Eye (tissue), 1 donor: ENCODE measurements at regions not wholly inside any gene's neighbourhood (a gene's known extent, or its start where the extent isn't known, plus 50 kb on each side); places are given as distances from the start of the nearest gene placed in this dataset.
"Not testable (repeated sequence)": the region's sequence is repeated elsewhere in the genome, so short reads cannot be mapped to it uniquely, and the experiment has no call there.

Source experiments
- DNase-seq: peaks from one replicate; pipeline ENCODE4 v3.0.0-alpha.2; 2015

DNA sequence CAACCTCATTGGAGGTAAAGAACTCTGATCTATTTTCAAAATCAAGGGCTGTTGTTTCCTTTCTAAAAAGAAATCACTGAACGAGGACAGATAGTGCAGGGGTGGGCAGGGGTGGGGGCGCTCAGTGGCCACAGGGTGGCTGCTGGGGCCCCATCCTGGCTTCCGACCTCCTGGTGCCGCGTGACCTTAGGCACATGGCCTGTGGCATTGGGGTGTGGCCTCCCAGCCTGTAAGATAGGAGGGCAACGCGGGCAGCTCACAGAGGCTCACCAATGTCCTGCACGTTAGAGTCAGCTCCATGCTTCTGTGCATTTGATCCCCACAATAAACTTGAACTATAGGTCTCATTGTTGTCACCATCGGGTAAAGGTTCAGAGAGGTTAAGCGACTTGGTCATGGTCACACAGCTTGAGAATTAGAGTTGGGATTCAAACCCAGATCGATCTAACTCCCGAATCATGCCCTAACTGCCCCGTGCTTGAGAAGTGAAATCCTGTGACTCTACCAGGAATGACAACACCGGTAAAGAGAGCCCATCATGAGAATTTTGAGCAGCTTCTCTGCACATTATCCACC, 148.0 kb upstream of the SLC6A11 start:
- no peak for DNase-seq

DNA sequence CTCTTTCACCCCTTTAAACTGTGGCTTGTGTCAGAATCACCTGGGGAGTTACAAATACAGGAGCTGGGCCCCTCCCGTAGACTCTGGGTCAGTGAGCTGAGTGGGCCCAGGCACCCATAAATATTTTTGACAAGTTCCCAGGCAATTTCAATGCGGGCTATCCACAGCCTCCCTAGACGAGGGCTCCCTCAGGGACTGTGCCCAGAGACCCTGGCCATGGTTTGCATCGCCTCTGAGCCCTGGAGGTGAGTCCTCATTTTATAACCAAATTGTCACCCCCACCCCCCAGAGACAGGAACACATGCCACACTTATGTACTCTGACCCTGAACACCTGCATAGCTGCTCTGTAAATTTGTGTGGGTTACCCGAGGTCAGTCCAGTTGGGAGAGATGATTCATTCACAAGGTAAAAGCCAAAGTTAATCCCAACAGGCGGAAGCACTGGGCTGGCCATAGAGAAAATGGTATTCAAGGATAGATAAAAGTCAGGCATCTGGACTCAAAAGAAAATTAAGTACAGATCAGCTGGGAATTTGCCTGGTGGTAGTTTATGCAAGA, 146.5 kb upstream of the SLC6A11 start:
- no peak for DNase-seq

DNA sequence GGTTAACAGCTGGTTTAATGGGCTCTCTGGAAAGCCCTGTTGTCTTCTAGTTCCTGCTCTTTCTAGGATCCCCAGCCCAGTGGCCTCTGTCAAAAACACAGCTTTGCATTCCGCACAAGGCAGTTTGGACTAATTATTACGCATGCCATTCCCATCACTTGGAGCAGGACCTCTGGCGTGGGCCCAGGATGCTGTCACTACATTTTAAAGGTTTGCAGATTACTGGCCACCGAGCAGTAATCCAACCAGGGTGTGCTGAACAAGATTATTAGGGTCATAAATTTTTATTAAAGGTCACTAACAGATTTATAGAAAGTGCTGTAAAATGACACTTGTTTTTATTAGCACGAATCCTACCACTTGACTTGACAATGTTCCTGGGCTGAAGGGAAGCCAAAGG, 143.6 kb upstream of the SLC6A11 start:
- peak; percentile 79 for DNase-seq

DNA sequence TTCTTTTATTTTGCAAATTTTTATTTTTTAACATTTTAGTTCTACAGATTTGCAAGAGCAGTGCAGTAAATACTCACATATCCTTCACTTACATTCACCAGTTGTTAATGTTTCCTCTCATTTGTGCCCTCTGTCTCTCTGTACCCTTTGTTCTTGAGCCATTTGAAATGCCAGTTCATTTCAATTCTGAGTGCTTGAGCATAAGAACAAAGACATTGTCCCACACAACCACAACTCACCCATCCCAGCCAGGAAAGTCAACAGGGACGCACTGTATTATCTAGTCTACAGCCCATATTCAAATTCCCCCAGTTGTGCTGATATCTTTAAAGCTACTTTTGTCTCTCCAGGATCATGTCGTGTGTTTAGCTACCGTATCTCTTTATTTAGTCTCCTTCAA, 141.4 kb upstream of the SLC6A11 start:
- peak; percentile 55 for DNase-seq

GRCh38 chr3:10676905-10677304, 139.1 kb upstream of the SLC6A11 start:
- DNase-seq = no peak

DNA sequence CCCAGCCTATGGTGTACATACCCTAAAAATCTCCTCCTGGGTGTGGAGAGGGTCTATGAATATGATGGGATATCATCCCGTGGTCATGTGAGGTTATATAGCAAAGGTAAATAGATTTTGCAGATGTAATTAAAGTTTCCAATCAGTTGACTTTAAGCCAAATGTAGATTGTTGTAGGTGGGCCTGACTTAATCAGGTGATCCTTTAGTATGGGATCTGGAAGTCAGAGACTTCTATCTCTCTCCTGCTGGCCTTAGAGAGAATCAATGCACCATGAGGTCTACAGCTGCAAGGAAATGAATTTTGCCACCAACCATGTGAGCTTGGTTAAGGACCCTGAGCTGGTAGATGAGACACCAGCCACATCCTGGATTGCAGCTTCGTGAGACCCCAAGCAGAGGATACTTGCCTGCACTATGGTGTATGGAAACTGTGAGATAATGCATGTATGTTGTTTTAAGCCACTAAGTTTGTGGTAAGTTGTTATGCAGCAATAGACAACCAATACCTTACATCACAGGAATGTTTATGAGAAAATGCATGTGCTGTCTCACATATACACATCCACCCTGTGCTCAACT, 137.1 kb upstream of the SLC6A11 start:
- DNase-seq = no peak

DNA sequence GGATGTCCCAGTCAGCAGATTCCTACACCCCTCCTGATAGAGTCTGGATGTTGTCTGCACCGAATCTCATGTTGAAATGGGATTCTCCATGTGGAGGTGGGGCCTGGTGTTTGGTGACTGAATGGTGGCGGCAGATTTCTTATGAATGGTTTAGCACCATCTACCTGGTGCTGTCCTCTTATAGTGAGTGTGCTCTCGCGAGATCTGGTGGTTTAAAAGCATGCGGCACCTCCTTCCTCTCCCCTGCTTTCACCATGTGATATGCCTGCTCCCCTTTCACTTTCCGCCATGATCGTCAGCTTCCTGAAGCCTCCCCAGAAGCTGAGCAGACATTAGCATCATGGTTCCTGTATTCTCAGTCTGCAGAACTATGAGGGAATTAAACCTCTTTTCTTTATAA, 135.2 kb upstream of the SLC6A11 start:
- no peak for DNase-seq

DNA sequence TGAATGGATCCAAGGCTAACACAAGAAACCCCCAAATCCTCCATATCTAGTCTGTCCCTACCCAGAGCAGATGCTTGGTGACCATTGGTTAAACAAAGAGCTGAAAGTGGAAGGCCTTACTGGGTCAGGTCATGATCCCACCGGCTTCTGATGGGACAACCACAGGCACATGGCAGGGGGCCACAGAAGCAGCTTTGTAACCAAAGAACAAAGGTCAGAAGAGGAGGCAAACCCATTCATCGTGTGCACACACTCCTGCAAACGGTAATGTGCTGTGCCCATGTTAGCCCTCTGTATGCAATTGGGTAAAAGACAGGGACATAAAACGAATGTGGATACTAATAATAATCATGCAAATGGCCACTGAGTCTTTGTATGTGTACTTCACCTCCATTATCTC, 133.3 kb upstream of the SLC6A11 start:
- DNase-seq = no peak

GRCh38 chr3:10683106-10683505, 132.9 kb upstream of the SLC6A11 start:
- DNase-seq = no peak

DNA sequence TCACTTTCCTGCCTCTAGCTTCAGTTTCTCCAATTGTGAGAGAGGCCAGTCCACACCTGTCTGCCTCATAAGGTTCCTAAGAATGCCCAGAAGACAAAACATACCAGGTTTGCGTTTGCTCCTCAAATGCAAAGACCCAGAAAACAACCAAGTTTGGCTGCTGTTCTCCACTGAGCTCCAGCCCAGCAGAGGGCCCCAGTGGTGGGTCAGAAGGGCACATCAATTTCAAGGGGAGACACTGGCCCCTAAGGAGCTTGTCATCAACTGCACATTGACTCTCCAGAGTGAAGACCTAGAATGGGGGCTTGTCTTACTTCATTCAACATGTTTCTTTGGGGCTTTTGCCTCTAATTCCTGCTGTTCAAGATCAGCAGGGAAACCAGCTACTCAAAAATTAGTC, 127.9 kb upstream of the SLC6A11 start:
- DNase-seq = no peak

GRCh38 chr3:10688548-10689172, 127.4 kb upstream of the SLC6A11 start:
- no peak for DNase-seq

- no peak for DNase-seq
These were observed 123.9 kb upstream of the SLC6A11 start for GRCh38 chr3:10692039-10692622.

DNA sequence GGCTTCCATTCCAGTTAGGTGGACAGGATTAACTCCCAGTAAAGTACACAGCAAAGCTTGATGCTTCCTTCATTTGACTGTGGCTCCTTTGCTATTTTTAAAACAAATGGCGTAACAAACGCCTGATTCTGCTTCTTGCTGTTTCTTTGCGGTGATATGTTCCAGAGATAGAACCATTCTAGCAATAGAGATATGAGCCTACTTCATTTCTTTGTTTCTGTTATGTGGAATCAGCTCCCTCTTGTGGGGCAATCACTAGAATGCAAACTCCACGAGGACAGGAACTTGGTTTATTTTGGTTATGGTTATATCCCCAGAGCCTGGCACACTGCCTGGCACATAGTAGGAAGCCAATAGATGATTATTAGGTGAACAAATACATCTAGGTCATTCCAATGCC, 122.6 kb upstream of the SLC6A11 start:
- DNase-seq = no peak

- DNase-seq = no peak
These were observed 121.8 kb upstream of the SLC6A11 start for GRCh38 chr3:10694179-10694578.

DNA sequence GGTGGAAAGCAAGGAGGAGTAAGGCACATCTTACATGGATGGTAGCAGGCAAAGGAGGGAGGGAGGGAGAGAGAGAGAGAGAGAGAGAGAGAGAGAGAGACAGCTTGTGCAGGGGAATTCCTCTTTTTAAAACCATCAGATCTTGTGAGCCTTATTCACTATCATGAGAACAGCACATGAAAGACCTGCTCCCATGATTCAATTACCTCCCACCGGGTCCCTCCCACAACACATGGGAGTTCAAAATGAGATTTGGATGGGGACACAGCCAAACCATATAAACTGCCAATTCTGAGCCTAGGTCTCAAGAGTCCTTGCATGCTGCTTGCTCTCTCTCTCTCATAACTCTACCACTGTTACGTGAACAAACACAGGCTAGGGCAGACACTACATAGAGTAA, 120.8 kb upstream of the SLC6A11 start:
- DNase-seq = not testable (repeated sequence)

GRCh38 chr3:10695595-10696285, 120.3 kb upstream of the SLC6A11 start:
- DNase-seq = no peak

DNA sequence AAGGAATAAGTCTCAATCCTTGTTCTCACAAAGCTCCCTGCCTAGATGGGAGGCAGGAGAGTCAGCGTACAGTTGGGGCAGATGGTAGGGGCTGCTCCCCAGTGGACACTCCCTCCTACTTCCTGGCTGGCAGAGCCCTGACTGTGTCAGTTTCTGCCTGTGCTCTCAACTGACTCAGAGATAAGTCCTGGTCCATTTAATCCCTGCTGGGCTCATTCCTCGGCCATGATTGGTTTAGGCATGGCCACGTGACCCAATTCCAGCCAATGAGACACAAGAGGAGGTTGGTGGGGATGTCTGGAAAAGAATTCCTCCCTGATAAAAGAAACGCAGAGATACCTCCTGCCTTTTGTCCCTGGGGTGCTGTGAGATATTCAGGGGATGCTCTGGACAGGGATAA, 118.1 kb upstream of the SLC6A11 start:
- DNase-seq = no peak

GRCh38 chr3:10700821-10701220, 115.2 kb upstream of the SLC6A11 start:
- DNase-seq = no peak

- peak; percentile 93 for DNase-seq
These were observed 112.9 kb upstream of the SLC6A11 start for GRCh38 chr3:10702961-10703740.

GRCh38 chr3:10703875-10704274, 112.2 kb upstream of the SLC6A11 start:
- DNase-seq = peak; percentile 56

DNA sequence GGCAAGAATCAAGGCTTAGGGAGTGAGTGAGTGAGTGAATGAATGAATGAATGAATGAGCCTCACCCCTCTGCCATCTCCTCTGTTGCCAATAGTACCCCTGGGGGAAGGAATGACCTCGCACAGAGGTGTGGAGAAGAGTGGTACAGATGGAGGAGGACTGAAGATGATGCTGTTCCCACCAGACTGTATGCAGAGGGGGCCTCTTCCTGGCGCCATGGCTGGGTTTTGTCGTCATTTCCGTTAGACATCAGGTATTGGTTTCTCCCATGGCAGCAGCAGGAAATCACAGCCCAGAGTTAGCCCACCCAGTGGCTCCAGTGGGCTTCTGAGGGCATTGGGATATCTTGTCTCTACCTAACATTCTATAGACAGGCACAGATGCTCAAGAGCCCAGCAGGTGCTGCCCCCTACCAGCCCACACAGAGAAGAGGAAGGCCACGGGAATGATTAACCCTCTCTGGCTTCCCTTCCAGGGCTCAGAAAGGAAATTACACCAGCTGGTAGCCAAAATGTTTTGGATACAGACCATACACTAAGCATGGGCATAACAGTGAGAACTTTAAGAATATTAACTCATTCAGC, 109.8 kb upstream of the SLC6A11 start:
- peak; percentile 32 for DNase-seq

DNA sequence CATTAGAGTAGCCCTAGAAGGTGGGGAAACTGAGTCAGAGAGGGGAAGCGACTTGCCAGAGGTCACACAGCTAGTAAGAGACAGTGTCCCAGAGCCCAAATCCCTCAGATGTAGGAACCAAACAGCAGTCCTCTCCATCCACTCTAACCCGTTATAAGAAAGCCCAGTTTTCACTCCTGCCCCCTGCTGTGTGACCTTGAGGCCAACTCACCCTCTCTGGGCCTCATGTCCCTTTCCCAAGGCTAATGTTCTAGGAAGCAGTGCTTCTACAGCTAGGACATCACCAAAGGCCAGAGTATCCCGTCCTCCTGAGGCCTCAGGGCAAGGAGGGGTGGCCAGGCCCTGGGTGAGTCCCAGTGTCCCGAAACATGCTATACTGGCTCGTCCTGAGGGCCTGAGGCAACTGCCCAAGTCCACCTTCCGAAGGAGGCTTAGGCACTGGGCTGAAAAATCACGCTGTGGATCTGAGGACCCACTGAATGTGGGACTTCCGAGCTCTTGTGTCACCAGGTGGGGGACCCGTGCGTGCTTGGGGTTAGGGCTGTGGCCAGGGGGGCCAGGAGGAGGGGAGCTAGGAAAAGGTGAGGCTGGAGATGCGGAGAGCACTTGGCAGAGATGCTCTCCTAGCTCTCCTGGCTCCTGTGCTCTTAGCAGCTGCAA, 109.2 kb upstream of the SLC6A11 start:
- no peak for DNase-seq
